Stimulated activated CD8-positive, alpha-beta memory T cell treated with anti-CD3 and anti-CD28 coated beads, Interleukin-4, amount 100 ng/mL, for 1 hour (primary cell): ENCODE measurements at regions not wholly inside any gene's neighbourhood (a gene's known extent, or its start where the extent isn't known, plus 50 kb on each side); places are given as distances from the start of the nearest gene placed in this dataset.
"Not testable (repeated sequence)": the region's sequence is repeated elsewhere in the genome, so short reads cannot be mapped to it uniquely, and the experiment has no call there.

ENCODE experiments used
- DNase-seq, 2 donors: peaks; one replicate each; pipeline ENCODE4 v3.0.0-alpha.2; 2020; ENCODE audit warnings: low read depth in 2 of 2, low spot score in 1 of 2

- no peak for DNase-seq
Measured at GRCh38 chr4:145298885-145299284, 118.5 kb upstream of the OTUD4 start.

- no peak for DNase-seq
Measured at GRCh38 chr4:145297556-145297955, 117.2 kb upstream of the OTUD4 start.

GRCh38 chr4:145295547-145295946, 115.2 kb upstream of the OTUD4 start:
- no peak for DNase-seq

GRCh38 chr4:145295122-145295521, 114.7 kb upstream of the OTUD4 start:
- no peak for DNase-seq

- no peak for DNase-seq
Measured at GRCh38 chr4:145293658-145294057, 113.3 kb upstream of the OTUD4 start.

- DNase-seq: no peak
Measured at GRCh38 chr4:145290955-145291354, 110.6 kb upstream of the OTUD4 start.

- no peak for DNase-seq
Measured at GRCh38 chr4:145289403-145290076, 109.2 kb upstream of the OTUD4 start.

GRCh38 chr4:145287351-145287750, 107.0 kb upstream of the OTUD4 start:
- DNase-seq: no peak

- no peak for DNase-seq
Measured at GRCh38 chr4:145285928-145286327, 105.5 kb upstream of the OTUD4 start.

GRCh38 chr4:145283909-145284308, 103.5 kb upstream of the OTUD4 start:
- no peak for DNase-seq

- DNase-seq: no peak
Measured at GRCh38 chr4:145281951-145282350, 101.6 kb upstream of the OTUD4 start.

- no peak for DNase-seq
Measured at GRCh38 chr4:145281224-145281623, 100.8 kb upstream of the OTUD4 start.

- DNase-seq: no peak
Measured at GRCh38 chr4:145280541-145280940, 100.2 kb upstream of the OTUD4 start.

- no peak for DNase-seq
Measured at GRCh38 chr4:145279122-145279960, 99.0 kb upstream of the OTUD4 start.

GRCh38 chr4:145278341-145279121, 98.1 kb upstream of the OTUD4 start:
- no peak for DNase-seq

- no peak for DNase-seq
Measured at GRCh38 chr4:145277011-145277410, 96.6 kb upstream of the OTUD4 start.

- no peak for DNase-seq
Measured at GRCh38 chr4:145276050-145276449, 95.7 kb upstream of the OTUD4 start.

GRCh38 chr4:145271194-145271593, 90.8 kb upstream of the OTUD4 start:
- DNase-seq: no peak

- DNase-seq: no peak
Measured at GRCh38 chr4:145266881-145267280, 86.5 kb upstream of the OTUD4 start.

- DNase-seq: no peak
Measured at GRCh38 chr4:145260091-145260490, 79.7 kb upstream of the OTUD4 start.

- DNase-seq: not testable (repeated sequence)
Measured at GRCh38 chr4:145255311-145255710, 74.9 kb upstream of the OTUD4 start.

GRCh38 chr4:145252190-145252589, 71.8 kb upstream of the OTUD4 start:
- DNase-seq: no peak
